ENCODE measurements at regions not wholly inside any gene's neighbourhood (a gene's known extent, or its start where the extent isn't known, plus 50 kb on each side); places are given as distances from the start of the nearest gene placed in this dataset.

- TF ChIP-seq, protein P1, sequence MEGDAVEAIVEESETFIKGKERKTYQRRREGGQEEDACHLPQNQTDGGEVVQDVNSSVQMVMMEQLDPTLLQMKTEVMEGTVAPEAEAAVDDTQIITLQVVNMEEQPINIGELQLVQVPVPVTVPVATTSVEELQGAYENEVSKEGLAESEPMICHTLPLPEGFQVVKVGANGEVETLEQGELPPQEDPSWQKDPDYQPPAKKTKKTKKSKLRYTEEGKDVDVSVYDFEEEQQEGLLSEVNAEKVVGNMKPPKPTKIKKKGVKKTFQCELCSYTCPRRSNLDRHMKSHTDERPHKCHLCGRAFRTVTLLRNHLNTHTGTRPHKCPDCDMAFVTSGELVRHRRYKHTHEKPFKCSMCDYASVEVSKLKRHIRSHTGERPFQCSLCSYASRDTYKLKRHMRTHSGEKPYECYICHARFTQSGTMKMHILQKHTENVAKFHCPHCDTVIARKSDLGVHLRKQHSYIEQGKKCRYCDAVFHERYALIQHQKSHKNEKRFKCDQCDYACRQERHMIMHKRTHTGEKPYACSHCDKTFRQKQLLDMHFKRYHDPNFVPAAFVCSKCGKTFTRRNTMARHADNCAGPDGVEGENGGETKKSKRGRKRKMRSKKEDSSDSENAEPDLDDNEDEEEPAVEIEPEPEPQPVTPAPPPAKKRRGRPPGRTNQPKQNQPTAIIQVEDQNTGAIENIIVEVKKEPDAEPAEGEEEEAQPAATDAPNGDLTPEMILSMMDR (IDR thresholded peaks at IDR 0.05) = no peak
- TF ChIP-seq POLR2A (IDR thresholded peaks at IDR 0.05) = no peak
- peaks cover 0 to 5% (median 0%) of the 10 kb centered on the region in 12 donors for H3K9me3 ChIP-seq
- H3K4me3 ChIP-seq = no peak overlapping the region
- ATAC-seq (no peak), DNase-seq (no peak)
- H3K27ac ChIP-seq = no peak overlapping the region
- 8 to 24% (median 18%) methylated on average over 1 of the region's 1 CpG for WGBS, 4 donors
- no peaks in the 10 kb centered on the region for H3K27me3 ChIP-seq
- no peaks in the 10 kb centered on the region for H3K36me3 ChIP-seq
- peaks cover 0 to 2% (median 0%) of the 10 kb centered on the region in 12 donors for H3K4me1 ChIP-seq
- intact Hi-C loops (cut with DNase I) = no loop called here
Measured at GRCh38 chr7:12759151-12759550, 71.7 kb downstream of the ARL4A start.

DNA sequence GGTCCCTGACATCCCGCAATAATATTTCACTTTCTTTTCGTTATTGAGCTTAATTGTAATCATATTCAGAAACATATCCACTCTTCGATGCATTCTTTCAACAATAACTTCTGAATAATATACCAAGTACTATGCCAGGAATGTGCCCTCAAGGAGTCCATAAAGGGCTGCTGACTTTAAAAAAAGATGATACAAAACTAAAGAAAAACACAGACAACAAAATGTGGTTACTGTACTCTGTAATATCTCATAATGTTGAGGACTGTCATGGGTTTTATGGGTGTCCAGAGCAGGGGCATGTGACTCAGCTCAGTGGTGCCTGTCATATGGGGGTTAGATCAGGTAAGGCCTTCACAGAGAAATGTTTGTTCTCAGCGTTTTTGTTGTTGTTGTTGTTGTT is 73.7 kb downstream of the ARL4A start:
- intact Hi-C loops (cut with DNase I) = no loop called here
- Histone ChIP-seq H3K9me3 (peaks cover 0 to 5% (median 0%) of the 10 kb centered on the region in 12 donors), H3K27ac (no peak overlapping the region), H3K4me3 (no peak overlapping the region), H3K4me1 (peaks cover 0 to 6% (median 0%) of the 10 kb centered on the region in 12 donors), H3K27me3 (no peaks in the 10 kb centered on the region), H3K36me3 (no peaks in the 10 kb centered on the region)
- no peak for DNase-seq
- no peak for ATAC-seq
- WGBS, 4 donors = 93 to 96% (median 94%) methylated on average over 4 of the region's 4 CpGs
- TF ChIP-seq POLR2A (IDR thresholded peaks at IDR 0.05) = no peak
- TF ChIP-seq, protein P1 (IDR thresholded peaks at IDR 0.05) = no peak

DNA sequence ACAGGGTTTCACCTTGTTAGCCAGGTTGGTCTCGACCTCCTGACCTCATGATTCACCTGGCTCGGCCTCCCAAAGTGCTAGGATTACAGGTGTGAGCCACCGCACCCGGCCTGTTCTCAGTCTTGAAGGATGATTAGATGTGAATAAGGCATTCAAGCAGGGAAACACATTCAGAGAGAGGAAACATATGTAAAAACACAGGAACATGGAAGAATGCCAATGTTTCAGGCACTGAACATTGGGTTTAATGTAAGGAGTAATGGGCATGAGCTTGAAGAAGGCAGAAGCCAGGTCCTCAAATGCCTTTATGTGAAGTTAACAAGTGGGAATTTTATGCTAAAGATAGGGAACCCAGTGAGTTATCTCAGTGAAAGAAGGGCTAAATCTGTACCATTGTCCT is 74.3 kb downstream of the ARL4A start:
- intact Hi-C loops (cut with DNase I) = no loop called here
- 80 to 91% (median 85%) methylated on average over 4 of the region's 4 CpGs for WGBS, 4 donors
- H3K9me3 ChIP-seq = peaks cover 0 to 5% (median 0%) of the 10 kb centered on the region in 12 donors
- no peaks in the 10 kb centered on the region for H3K36me3 ChIP-seq
- no peaks in the 10 kb centered on the region for H3K27me3 ChIP-seq
- no peak for ATAC-seq
- H3K4me3 ChIP-seq = no peak overlapping the region
- DNase-seq = no peak
- no peak for TF ChIP-seq POLR2A (IDR thresholded peaks at IDR 0.05)
- TF ChIP-seq, protein P1 (IDR thresholded peaks at IDR 0.05) = no peak
- H3K27ac ChIP-seq = no peak overlapping the region
- H3K4me1 ChIP-seq = peaks cover 0 to 6% (median 0%) of the 10 kb centered on the region in 12 donors

DNA sequence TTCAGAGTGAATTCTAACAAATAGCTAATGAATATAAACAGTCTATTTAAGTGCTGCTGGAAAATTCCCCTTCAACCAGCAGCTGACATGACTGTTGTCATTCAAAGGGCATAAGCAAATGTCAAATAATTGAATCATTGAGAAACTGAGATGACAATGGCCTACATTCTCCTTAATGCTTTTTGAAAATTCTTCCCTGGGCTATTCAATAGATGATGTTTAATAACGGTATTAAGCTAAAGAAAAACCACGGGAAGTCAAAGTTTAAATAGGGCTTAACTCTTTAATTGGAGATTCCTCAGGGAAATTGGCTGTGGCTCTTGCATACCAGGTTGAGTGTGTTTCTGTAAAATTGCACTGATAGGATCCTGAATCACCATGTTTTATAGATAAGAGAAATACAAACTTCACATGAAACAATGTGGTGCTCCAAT is 77.0 kb downstream of the ARL4A start:
- DNase-seq (no peak), ATAC-seq (peak in 1 of 4 donors; percentile 26)
- H3K4me1 ChIP-seq = peaks cover 0 to 12% (median 0%) of the 10 kb centered on the region in 12 donors
- intact Hi-C loops (cut with DNase I) = no loop called here
- no peak overlapping the region for H3K4me3 ChIP-seq
- no peak for TF ChIP-seq POLR2A (IDR thresholded peaks at IDR 0.05)
- TF ChIP-seq, protein P1 (IDR thresholded peaks at IDR 0.05) = no peak
- no peak overlapping the region for H3K27ac ChIP-seq
- peaks cover 0 to 5% (median 0%) of the 10 kb centered on the region in 12 donors for H3K9me3 ChIP-seq
- H3K36me3 ChIP-seq = no peaks in the 10 kb centered on the region
- WGBS, 4 donors = 55 to 74% (median 67%) methylated on average over 2 of the region's 2 CpGs
- H3K27me3 ChIP-seq = no peaks in the 10 kb centered on the region

Data from heart left ventricle (tissue), 16 donors.